ENCODE measurements at regions not wholly inside any gene's neighbourhood (a gene's known extent, or its start where the extent isn't known, plus 50 kb on each side); places are given as distances from the start of the nearest gene placed in this dataset.

DNA sequence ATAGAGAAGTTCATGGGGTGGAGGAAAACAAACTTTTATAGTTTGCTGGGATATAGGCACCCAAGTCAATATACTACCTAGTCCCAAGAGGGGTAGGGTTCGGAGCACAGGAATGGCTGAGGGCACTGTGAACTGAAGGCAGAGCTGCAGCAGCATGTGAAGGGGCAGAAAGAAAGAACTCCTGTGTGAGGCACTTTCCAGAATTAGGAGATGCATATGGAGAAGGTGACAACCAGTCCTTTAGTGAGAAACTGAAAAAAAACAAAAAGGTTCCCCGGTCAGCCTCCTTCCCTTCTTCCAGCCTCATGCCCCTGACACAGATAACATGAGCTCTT is 429.1 kb downstream of the DSC3 start:
- TF ChIP-seq, protein P1, sequence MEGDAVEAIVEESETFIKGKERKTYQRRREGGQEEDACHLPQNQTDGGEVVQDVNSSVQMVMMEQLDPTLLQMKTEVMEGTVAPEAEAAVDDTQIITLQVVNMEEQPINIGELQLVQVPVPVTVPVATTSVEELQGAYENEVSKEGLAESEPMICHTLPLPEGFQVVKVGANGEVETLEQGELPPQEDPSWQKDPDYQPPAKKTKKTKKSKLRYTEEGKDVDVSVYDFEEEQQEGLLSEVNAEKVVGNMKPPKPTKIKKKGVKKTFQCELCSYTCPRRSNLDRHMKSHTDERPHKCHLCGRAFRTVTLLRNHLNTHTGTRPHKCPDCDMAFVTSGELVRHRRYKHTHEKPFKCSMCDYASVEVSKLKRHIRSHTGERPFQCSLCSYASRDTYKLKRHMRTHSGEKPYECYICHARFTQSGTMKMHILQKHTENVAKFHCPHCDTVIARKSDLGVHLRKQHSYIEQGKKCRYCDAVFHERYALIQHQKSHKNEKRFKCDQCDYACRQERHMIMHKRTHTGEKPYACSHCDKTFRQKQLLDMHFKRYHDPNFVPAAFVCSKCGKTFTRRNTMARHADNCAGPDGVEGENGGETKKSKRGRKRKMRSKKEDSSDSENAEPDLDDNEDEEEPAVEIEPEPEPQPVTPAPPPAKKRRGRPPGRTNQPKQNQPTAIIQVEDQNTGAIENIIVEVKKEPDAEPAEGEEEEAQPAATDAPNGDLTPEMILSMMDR (IDR thresholded peaks at IDR 0.05), result no peak
- no peak for TF ChIP-seq ZFX (IDR thresholded peaks at IDR 0.05; ENCODE audit: borderline replicate concordance)
